SK-N-SH (cell line): ENCODE measurements at regions not wholly inside any gene's neighbourhood (a gene's known extent, or its start where the extent isn't known, plus 50 kb on each side); places are given as distances from the start of the nearest gene placed in this dataset.

ENCODE experiments used
- CTCF ChIA-PET: fragments of 300-600, 350-600 bp; formaldehyde crosslinking; extraction: SDS; loops from one replicate; lab custom pipeline; 2021; lab: Yijun Ruan, JAX
- POLR2A ChIA-PET: fragments of 350-600 bp; sonication (Branson Sonifier 250); formaldehyde crosslinking; extraction: SDS; loops from one replicate; lab custom pipeline; 2020; ENCODE audit warnings: antibody characterized with exemption, inconsistent platforms; lab: Yijun Ruan, JAX
- DNase-seq: peaks from one replicate; pipeline ENCODE4 v3.0.0; 2012
- H2AFZ ChIP-seq: fragments of 200-600 bp; sonication (generic); 2 replicates; pipeline ENCODE4 v1.8.1; 2016; ENCODE audit warnings: antibody characterized with exemption, mild to moderate bottlenecking, low read depth
- H3F3A ChIP-seq: fragments of 200-600 bp; sonication (generic); replicated peaks from 2 replicates; pipeline ENCODE3; 2016; ENCODE audit warnings: antibody characterized with exemption, mild to moderate bottlenecking; ENCODE audit not compliant: insufficient read depth
- H3K27ac ChIP-seq, 2 experiments: fragments of 200-500 bp in 1 of 2; fragments of 200-600 bp in 1 of 2; sonication (Bioruptor generic) in 1 of 2; sonication (generic), shearing (Covaris generic) in 1 of 2; 2 replicates each; pipeline versions ENCODE4 v1.5.1 to v1.6.1; 2014 to 2016; ENCODE audit warnings: low read depth in 2 of 2, inconsistent platforms in 1 of 2, low read length in 1 of 2, mild to moderate bottlenecking in 1 of 2, mixed read lengths in 1 of 2
- H3K27me3 ChIP-seq: fragments of 200-600 bp; sonication (generic), shearing (Covaris generic); 2 replicates; pipeline ENCODE4 v1.6.1; 2016; ENCODE audit warnings: mixed run types; ENCODE audit not compliant: insufficient read depth
- H3K36me3 ChIP-seq, 2 experiments: fragments of 200-500 bp in 1 of 2; fragments of 200-600 bp in 1 of 2; sonication (Bioruptor generic) in 1 of 2; sonication (generic) in 1 of 2; replicated peaks in 1 of 2; 2 replicates each; pipeline versions ENCODE3 to v1.5.1; 2014 to 2016; ENCODE audit warnings: low read length in 1 of 2, mild to moderate bottlenecking in 1 of 2; ENCODE audit not compliant: insufficient read depth in 2 of 2, control insufficient read depth in 1 of 2
- H3K4me1 ChIP-seq, 2 experiments: fragments of 200-500 bp in 1 of 2; fragments of 200-600 bp in 1 of 2; sonication (Bioruptor generic) in 1 of 2; sonication (generic), shearing (Covaris generic) in 1 of 2; 2 replicates each; pipeline versions ENCODE4 v1.5.1 to v1.6.1; 2014 to 2016; ENCODE audit warnings: low read depth in 1 of 2, low read length in 1 of 2, mixed run types in 1 of 2; ENCODE audit not compliant: insufficient read depth in 2 of 2, control insufficient read depth in 1 of 2
- H3K4me2 ChIP-seq: fragments of 200-600 bp; sonication (generic), shearing (Covaris generic); 2 replicates; pipeline ENCODE4 v1.6.1; 2017; ENCODE audit warnings: mixed run types
- H3K4me3 ChIP-seq, 2 experiments: fragments of 200-500 bp in 1 of 2; fragments of 200-600 bp in 1 of 2; sonication (Bioruptor generic) in 1 of 2; sonication (generic), shearing (Covaris generic) in 1 of 2; 2 replicates each; pipeline versions ENCODE4 v1.5.1 to v1.8.1; 2014 to 2016; ENCODE audit warnings: low read depth in 2 of 2, inconsistent platforms in 1 of 2, low read length in 1 of 2, mild to moderate bottlenecking in 1 of 2, mixed read lengths in 1 of 2, moderate library complexity in 1 of 2
- H3K79me2 ChIP-seq: fragments of 200-600 bp; sonication (generic); 2 replicates; pipeline ENCODE4 v1.8.1; 2017; ENCODE audit warnings: mild to moderate bottlenecking; ENCODE audit not compliant: insufficient read depth
- H3K9ac ChIP-seq: fragments of 200-600 bp; sonication (generic); 2 replicates; pipeline ENCODE4 v1.6.1; 2017; ENCODE audit warnings: mixed run types
- H3K9me2 ChIP-seq: fragments of 200-600 bp; sonication (generic); 2 replicates; pipeline ENCODE4 v1.6.1; 2017; ENCODE audit warnings: mixed run types
- H3K9me3 ChIP-seq: fragments of 200-600 bp; sonication (generic); 2 replicates; pipeline ENCODE4 v1.6.1; 2017; ENCODE audit warnings: mixed run types, mild to moderate bottlenecking, moderate library complexity
- H4K20me1 ChIP-seq: fragments of 200-600 bp; sonication (generic); 2 replicates; pipeline ENCODE4 v1.6.1; 2017; ENCODE audit warnings: mild to moderate bottlenecking, mixed run types; ENCODE audit not compliant: insufficient read depth
- EP300 ChIP-seq, 2 experiments: IDR thresholded peaks; 2 replicates each; pipeline versions ENCODE4 v1.4.0 to v1.6.1; 2012; ENCODE audit warnings: borderline replicate concordance in 1 of 2, low read depth in 1 of 2, low read length in 1 of 2
- FOSL2 ChIP-seq: IDR thresholded peaks from 2 replicates; pipeline ENCODE4 v1.4.0; 2012; ENCODE audit warnings: low read depth, mild to moderate bottlenecking, moderate library complexity, borderline replicate concordance
- FOXJ3 ChIP-seq: sonication (generic); formaldehyde crosslinking; IDR thresholded peaks from 2 replicates; pipeline ENCODE4 v1.5.1; 2020; ENCODE audit warnings: mild to moderate bottlenecking, missing genetic modification reagents
- MAX ChIP-seq: IDR thresholded peaks from 2 replicates; pipeline ENCODE4 v1.4.0; 2012; ENCODE audit warnings: low read depth
- NRF1 ChIP-seq: IDR thresholded peaks from 2 replicates; pipeline ENCODE4 v1.6.1; 2012; ENCODE audit warnings: low read depth, mild to moderate bottlenecking, low read length
- PBX3 ChIP-seq: IDR thresholded peaks from 2 replicates; pipeline ENCODE4; 2012
- POLR2AphosphoS5 ChIP-seq: IDR thresholded peaks from 2 replicates; pipeline ENCODE4 v1.6.1; 2012; ENCODE audit warnings: low read depth, low read length
- RCOR1 ChIP-seq: fragments of 150-350 bp; IDR thresholded peaks from 2 replicates; pipeline ENCODE4 v1.6.1; 2017; ENCODE audit warnings: antibody characterized with exemption, low read length
- USF1 ChIP-seq: IDR thresholded peaks from 2 replicates; pipeline ENCODE4 v1.4.0; 2012; ENCODE audit warnings: low read depth, borderline replicate concordance
- USF2 ChIP-seq: fragments of 150-350 bp; IDR thresholded peaks from 2 replicates; pipeline ENCODE4 v1.6.1; 2017; ENCODE audit warnings: antibody characterized with exemption, low read length, low read depth, borderline replicate concordance
- WGBS: methylation state at CpG from one replicate; pipeline ENCODE4 v1.1.6; 2017; ENCODE audit warnings: low lambda C conversion rate; 5-methylcytosine and 5-hydroxymethylcytosine counted together
- TF ChIP-seq, protein P1 (sequence below): IDR thresholded peaks from 2 replicates; pipeline ENCODE4 v1.6.1; 2012; ENCODE audit warnings: mild to moderate bottlenecking, low read depth, low read length, moderate library complexity

DNA sequence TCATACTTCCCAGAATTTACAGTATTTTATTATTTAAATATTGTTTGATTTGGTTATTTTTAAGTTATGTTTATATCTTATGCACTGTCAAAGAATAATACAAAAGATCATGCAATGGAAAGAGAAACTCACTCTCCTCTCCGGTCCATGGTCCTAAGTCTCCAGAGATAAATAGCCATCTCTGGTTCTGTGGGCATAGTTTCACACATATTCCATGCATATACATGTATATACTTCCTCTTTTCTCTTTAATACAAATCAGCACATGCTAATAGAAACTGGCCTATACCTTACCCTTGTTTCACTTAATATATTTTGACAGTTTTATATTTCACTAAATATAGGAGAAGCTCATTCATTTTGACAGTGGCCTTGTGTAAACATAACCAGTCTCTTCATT is 901.7 kb upstream of the CITED2 start:
- Histone ChIP-seq H3K9me2 (no peaks in the 10 kb centered on the region), H3K4me2 (no peak overlapping the region), H3F3A (no peaks in the 10 kb centered on the region), H3K9ac (no peak overlapping the region), H3K4me3 (no peak overlapping the region), H2AFZ (no peak overlapping the region), H4K20me1 (no peaks in the 10 kb centered on the region), H3K9me3 (no peaks in the 10 kb centered on the region), H3K79me2 (no peaks in the 10 kb centered on the region), H3K27me3 (no peaks in the 10 kb centered on the region), H3K36me3 (no peaks in the 10 kb centered on the region), H3K4me1 (no peaks in the 10 kb centered on the region), H3K27ac (no peak overlapping the region)
- ChIA-PET CTCF (interaction anchor here (0.9 to 1.5 kb wide), 2 partner anchors 9 to 27 kb away, joined by 3 read pairs; no protein-coding TSS in a partner anchor), POLR2A (no interaction called here)
- 91% methylated on average over 1 of the region's 1 CpG for WGBS
- TF ChIP-seq, protein P1, sequence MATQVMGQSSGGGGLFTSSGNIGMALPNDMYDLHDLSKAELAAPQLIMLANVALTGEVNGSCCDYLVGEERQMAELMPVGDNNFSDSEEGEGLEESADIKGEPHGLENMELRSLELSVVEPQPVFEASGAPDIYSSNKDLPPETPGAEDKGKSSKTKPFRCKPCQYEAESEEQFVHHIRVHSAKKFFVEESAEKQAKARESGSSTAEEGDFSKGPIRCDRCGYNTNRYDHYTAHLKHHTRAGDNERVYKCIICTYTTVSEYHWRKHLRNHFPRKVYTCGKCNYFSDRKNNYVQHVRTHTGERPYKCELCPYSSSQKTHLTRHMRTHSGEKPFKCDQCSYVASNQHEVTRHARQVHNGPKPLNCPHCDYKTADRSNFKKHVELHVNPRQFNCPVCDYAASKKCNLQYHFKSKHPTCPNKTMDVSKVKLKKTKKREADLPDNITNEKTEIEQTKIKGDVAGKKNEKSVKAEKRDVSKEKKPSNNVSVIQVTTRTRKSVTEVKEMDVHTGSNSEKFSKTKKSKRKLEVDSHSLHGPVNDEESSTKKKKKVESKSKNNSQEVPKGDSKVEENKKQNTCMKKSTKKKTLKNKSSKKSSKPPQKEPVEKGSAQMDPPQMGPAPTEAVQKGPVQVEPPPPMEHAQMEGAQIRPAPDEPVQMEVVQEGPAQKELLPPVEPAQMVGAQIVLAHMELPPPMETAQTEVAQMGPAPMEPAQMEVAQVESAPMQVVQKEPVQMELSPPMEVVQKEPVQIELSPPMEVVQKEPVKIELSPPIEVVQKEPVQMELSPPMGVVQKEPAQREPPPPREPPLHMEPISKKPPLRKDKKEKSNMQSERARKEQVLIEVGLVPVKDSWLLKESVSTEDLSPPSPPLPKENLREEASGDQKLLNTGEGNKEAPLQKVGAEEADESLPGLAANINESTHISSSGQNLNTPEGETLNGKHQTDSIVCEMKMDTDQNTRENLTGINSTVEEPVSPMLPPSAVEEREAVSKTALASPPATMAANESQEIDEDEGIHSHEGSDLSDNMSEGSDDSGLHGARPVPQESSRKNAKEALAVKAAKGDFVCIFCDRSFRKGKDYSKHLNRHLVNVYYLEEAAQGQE = no peak
- TF ChIP-seq USF2 = no peak
- no peak for TF ChIP-seq NRF1
- TF ChIP-seq EP300 (IDR thresholded peaks at IDR 0.05; ENCODE audit: borderline replicate concordance in 1 of 2, low read depth in 1 of 2, low read length in 1 of 2) = no peak
- TF ChIP-seq PBX3 = no peak
- TF ChIP-seq FOXJ3 = no peak
- no peak for TF ChIP-seq POLR2AphosphoS5
- no peak for DNase-seq

- no peaks in the 10 kb centered on the region for H4K20me1 ChIP-seq
- H3K4me3 ChIP-seq = no peak overlapping the region
- no peak for DNase-seq
- no peaks in the 10 kb centered on the region for H3K9me3 ChIP-seq
- no peaks in the 10 kb centered on the region for H3K9me2 ChIP-seq
- no peaks in the 10 kb centered on the region for H3K36me3 ChIP-seq
- ChIA-PET POLR2A (no interaction called here), CTCF (interaction anchor here (0.9 to 1.5 kb wide), 2 partner anchors 9 to 28 kb away, joined by 3 read pairs; no protein-coding TSS in a partner anchor)
- 0 out of 2 replicates have a peak overlapping the region, but pooled peaks have one; percentile 32 for H2AFZ ChIP-seq
- H3K4me2 ChIP-seq = no peak overlapping the region
- H3K9ac ChIP-seq = no peak overlapping the region
- no peak for TF ChIP-seq FOXJ3
- TF ChIP-seq FOSL2 = no peak
- no peak for TF ChIP-seq RCOR1
- TF ChIP-seq USF1 = no peak
- no peak for TF ChIP-seq MAX
- H3K27ac ChIP-seq = no peak overlapping the region
- H3K79me2 ChIP-seq = no peaks in the 10 kb centered on the region
- H3K4me1 ChIP-seq = no peaks in the 10 kb centered on the region
- H3K27me3 ChIP-seq = no peaks in the 10 kb centered on the region
- H3F3A ChIP-seq = no peaks in the 10 kb centered on the region
Observed at GRCh38 chr6:140275725-140276124, 901.3 kb upstream of the CITED2 start.
